GM12878 (cell line): ENCODE measurements at regions not wholly inside any gene's neighbourhood (a gene's known extent, or its start where the extent isn't known, plus 50 kb on each side); places are given as distances from the start of the nearest gene placed in this dataset.

Source experiments
- ATAC-seq: fragments of 200-7000 bp; cut with Tn5 transposase; 3 replicates; pipeline ENCODE4 v1.9.1; 2020; ENCODE audit warnings: mild to moderate bottlenecking, moderate library complexity
- BruUV-seq: library from RNA; stranded (reverse); fragments of 400-500 nt; replicated peaks from 2 replicates; lab custom pipeline; 2021; lab: Mats Ljungman, UMichigan
- CTCF ChIA-PET: fragments of 300-600 bp; sonication (Branson Sonifier 250); formaldehyde crosslinking; extraction: SDS; loops from one replicate; lab custom pipeline; 2021; ENCODE audit warnings: inconsistent platforms; lab: Yijun Ruan, JAX
- POLR2A ChIA-PET: fragments of 350-600 bp; formaldehyde crosslinking; extraction: SDS; loops from one replicate; lab custom pipeline; 2021; ENCODE audit warnings: inconsistent platforms; lab: Charles Lee
- RAD21 ChIA-PET: fragments of 300-600 bp; sonication (Branson Sonifier 250); formaldehyde crosslinking; loops from one replicate; lab custom pipeline; 2023; ENCODE audit warnings: antibody characterized with exemption; ENCODE audit not compliant: unreplicated experiment; lab: Charles Lee
- SMC1A ChIA-PET: fragments of 300-600 bp; sonication (Branson Sonifier 250); formaldehyde crosslinking; loops from one replicate; lab custom pipeline; 2023; ENCODE audit not compliant: unreplicated experiment, uncharacterized antibody; lab: Charles Lee
- DNase-seq: peaks from one replicate; pipeline ENCODE4 v3.0.0-alpha.2; 2011; ENCODE audit warnings: low read depth, low spot score
- FAIRE-seq: peaks from 3 replicates; lab custom pipeline; 2011; peaks lifted over from hg19 to GRCh38; lab: Jason Lieb, UNC
- H2AFZ ChIP-seq: 2 replicates; pipeline ENCODE4 v1.6.0; 2011; ENCODE audit warnings: low read depth, low read length, control low read depth; ENCODE audit not compliant: control insufficient read depth
- H3K27ac ChIP-seq: 2 replicates; pipeline ENCODE4 v1.5.1; 2011; ENCODE audit warnings: control low read depth; ENCODE audit not compliant: control insufficient read depth, insufficient read depth
- H3K27me3 ChIP-seq, 2 experiments: replicated peaks in 1 of 2; 2 replicates each; pipeline versions ENCODE4 v1.6.0 to v1.6.1; 2011; ENCODE audit warnings: low read length in 1 of 2; ENCODE audit not compliant: control insufficient read depth in 2 of 2, insufficient read depth in 2 of 2
- H3K36me3 ChIP-seq, 2 experiments: 2 replicates each; pipeline ENCODE4 v1.5.1; 2011; ENCODE audit warnings: low read length in 1 of 2; ENCODE audit not compliant: control insufficient read depth in 2 of 2, insufficient read depth in 2 of 2
- H3K4me1 ChIP-seq: 2 replicates; pipeline ENCODE4 v1.6.1; 2011; ENCODE audit warnings: mild to moderate bottlenecking, low read length, moderate library complexity, mixed read lengths; ENCODE audit not compliant: control insufficient read depth, insufficient read depth
- H3K4me2 ChIP-seq: 2 replicates; pipeline ENCODE4 v1.6.0; 2011; ENCODE audit warnings: control low read depth; ENCODE audit not compliant: control insufficient read depth, insufficient read depth
- H3K4me3 ChIP-seq: fragments of 200-600 bp; sonication (generic); 2 replicates; pipeline ENCODE4 v1.5.1; 2016
- H3K79me2 ChIP-seq: 2 replicates; pipeline ENCODE4 v1.6.0; 2011; ENCODE audit warnings: low read length; ENCODE audit not compliant: control insufficient read depth, insufficient read depth
- H3K9ac ChIP-seq: 2 replicates; pipeline ENCODE4 v1.8.0; 2011; ENCODE audit warnings: low read length, control low read depth, mixed read lengths; ENCODE audit not compliant: control insufficient read depth, insufficient read depth
- H3K9me3 ChIP-seq: replicated peaks from 3 replicates; pipeline ENCODE4 v1.5.1; 2011; ENCODE audit warnings: mild to moderate bottlenecking, low read length; ENCODE audit not compliant: control insufficient read depth, insufficient read depth
- H4K20me1 ChIP-seq: 2 replicates; pipeline ENCODE4 v1.6.0; 2011; ENCODE audit not compliant: control insufficient read depth, insufficient read depth
- ATF7 ChIP-seq: fragments of 450-650 bp; IDR thresholded peaks from 2 replicates; pipeline ENCODE4 v1.6.1; 2016; ENCODE audit warnings: low read depth, mild to moderate bottlenecking
- CREM ChIP-seq: IDR thresholded peaks from 2 replicates; pipeline ENCODE4 v1.6.1; 2014; ENCODE audit warnings: antibody characterized with exemption, low read depth
- ETV6 ChIP-seq, 2 experiments: fragments of 450-650 bp in 1 of 2; IDR thresholded peaks in 1 of 2; conservative IDR thresholded peaks in 1 of 2; 2 replicates each; pipeline ENCODE4 v1.6.1; 2014; ENCODE audit warnings: antibody characterized with exemption in 1 of 2, borderline replicate concordance in 1 of 2, low read depth in 1 of 2, mild to moderate bottlenecking in 1 of 2, moderate library complexity in 1 of 2
- HCFC1 ChIP-seq: fragments of 150-350 bp; IDR thresholded peaks from 2 replicates; pipeline ENCODE4 v1.6.1; 2014; ENCODE audit warnings: low read length
- MEF2A ChIP-seq: IDR thresholded peaks from 2 replicates; pipeline ENCODE4 v1.6.1; 2011; ENCODE audit warnings: low read depth, mild to moderate bottlenecking, low read length, moderate library complexity; ENCODE audit not compliant: insufficient read depth
- NBN ChIP-seq: fragments of 450-650 bp; IDR thresholded peaks from 2 replicates; pipeline ENCODE4 v1.6.1; 2016
- NFYA ChIP-seq: IDR thresholded peaks from 2 replicates; pipeline ENCODE4 v1.6.1; 2011; ENCODE audit warnings: low read depth, mild to moderate bottlenecking, low read length, improper control_type of control experiment, borderline replicate concordance
- RCOR1 ChIP-seq: conservative IDR thresholded peaks from 2 replicates; pipeline ENCODE4 v1.6.1; 2012; ENCODE audit warnings: low read depth, low read length, improper control_type of control experiment
- TCF3 ChIP-seq: IDR thresholded peaks from 2 replicates; pipeline ENCODE4 v1.6.1; 2012; ENCODE audit warnings: low read depth, mild to moderate bottlenecking, low read length, borderline replicate concordance; ENCODE audit not compliant: insufficient read depth
- ZNF384 ChIP-seq: IDR thresholded peaks from 2 replicates; pipeline ENCODE4 v1.6.1; 2012; ENCODE audit warnings: low read depth, mild to moderate bottlenecking, low read length, improper control_type of control experiment, borderline replicate concordance
- WGBS: methylation state at CpG from one replicate; pipeline ENCODE4 v1.1.6; 2016; ENCODE audit warnings: low lambda C conversion rate; ENCODE audit not compliant: insufficient replicate concordance, insufficient coverage; ENCODE audit errors: missing lambda C conversion rate; 5-methylcytosine and 5-hydroxymethylcytosine counted together
- in situ Hi-C: fragments of 300-500 bp; cut with MboI; formaldehyde crosslinking; loops from 9 replicates; pipeline ENCODE4 v1.14.3; 2018; ENCODE audit warnings: mixed read lengths
- intact Hi-C: fragments of 100-400 bp; cut with micrococcal nuclease; formaldehyde crosslinking; loops from one replicate; pipeline ENCODE4 v1.14.2; 2022; ENCODE audit not compliant: unreplicated experiment
- TF ChIP-seq, protein P1 (sequence below): IDR thresholded peaks from 2 replicates; pipeline ENCODE4 v1.6.1; 2012; ENCODE audit warnings: low read depth, low read length, improper control_type of control experiment
- TF ChIP-seq, protein P2 (sequence below): fragments of 450-650 bp; IDR thresholded peaks from 2 replicates; pipeline ENCODE4 v1.6.1; 2016; ENCODE audit warnings: mild to moderate bottlenecking

DNA sequence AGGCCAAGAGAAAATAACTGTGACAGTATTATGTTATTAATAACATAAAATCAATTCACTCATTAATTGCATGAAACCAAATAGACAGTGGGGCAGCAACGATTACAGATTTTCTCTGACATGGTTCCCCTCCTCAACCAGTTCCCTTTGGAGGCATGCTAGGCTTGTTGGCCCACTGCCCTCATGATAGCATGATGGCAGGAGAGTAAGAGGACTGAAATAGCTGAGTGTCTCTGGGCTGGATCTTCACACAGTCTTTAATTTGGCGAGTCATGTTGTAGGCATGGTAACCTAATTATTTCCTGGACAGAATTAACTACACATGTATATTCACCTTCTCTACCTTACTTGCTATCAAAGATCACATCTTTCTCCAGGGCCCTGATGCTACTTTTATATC is 266.2 kb upstream of the PELI2 start (continued):
- TF ChIP-seq, protein P1, sequence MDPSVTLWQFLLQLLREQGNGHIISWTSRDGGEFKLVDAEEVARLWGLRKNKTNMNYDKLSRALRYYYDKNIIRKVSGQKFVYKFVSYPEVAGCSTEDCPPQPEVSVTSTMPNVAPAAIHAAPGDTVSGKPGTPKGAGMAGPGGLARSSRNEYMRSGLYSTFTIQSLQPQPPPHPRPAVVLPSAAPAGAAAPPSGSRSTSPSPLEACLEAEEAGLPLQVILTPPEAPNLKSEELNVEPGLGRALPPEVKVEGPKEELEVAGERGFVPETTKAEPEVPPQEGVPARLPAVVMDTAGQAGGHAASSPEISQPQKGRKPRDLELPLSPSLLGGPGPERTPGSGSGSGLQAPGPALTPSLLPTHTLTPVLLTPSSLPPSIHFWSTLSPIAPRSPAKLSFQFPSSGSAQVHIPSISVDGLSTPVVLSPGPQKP: no peak
- TF ChIP-seq RCOR1 (no peak), CREM (no peak), MEF2A (no peak)
- TF ChIP-seq, all 136 proteins: peak for 0

DNA sequence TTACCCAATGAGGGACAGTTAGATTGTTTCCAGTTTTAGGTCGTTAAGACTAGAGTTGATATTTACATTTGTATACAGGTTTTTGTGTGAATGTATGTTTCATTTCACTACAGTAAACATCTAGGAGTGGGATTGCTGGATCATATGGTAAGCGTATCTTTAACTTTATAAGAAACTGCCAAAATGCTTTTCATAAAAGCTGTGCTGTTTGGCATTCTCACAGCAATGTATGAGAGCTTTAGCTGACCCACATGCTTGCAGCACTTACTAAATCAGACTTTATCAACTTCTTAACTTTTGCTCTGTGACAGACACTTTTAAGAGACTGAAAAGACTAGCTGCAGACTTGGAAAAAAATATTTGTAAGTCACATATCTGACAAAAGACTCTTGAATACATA is 262.5 kb upstream of the PELI2 start:
- Histone ChIP-seq H3K27ac (no peak overlapping the region), H3K36me3 (no peaks in the 10 kb centered on the region), H2AFZ (no peak overlapping the region), H3K4me3 (no peak overlapping the region), H3K4me2 (no peak overlapping the region)
- in situ Hi-C loops (no loop called here), intact Hi-C loops (no loop called here)
- no TSS peak for BruUV-seq
- CTCF ChIA-PET: no interaction called here
- 3% methylated on average over 2 of the region's 2 CpGs for WGBS
- FAIRE-seq (no peak), DNase-seq (no peak)
- TF ChIP-seq ZNF384: no peak
- TF ChIP-seq, all 136 proteins: peak for 0
- RAD21 ChIA-PET: no interaction called here
- SMC1A ChIA-PET: interaction anchor here (0.7 kb wide), 1 partner anchor 1466 kb away, joined by 3 read pairs; no protein-coding TSS in a partner anchor
- H3K4me1 ChIP-seq: no peaks in the 10 kb centered on the region
- no peaks in the 10 kb centered on the region for H3K27me3 ChIP-seq
- no peaks in the 10 kb centered on the region for H3K79me2 ChIP-seq
- no peak overlapping the region for H3K9ac ChIP-seq
- no peaks in the 10 kb centered on the region for H3K9me3 ChIP-seq
- no peaks in the 10 kb centered on the region for H4K20me1 ChIP-seq
- POLR2A ChIA-PET: no interaction called here
- ATAC-seq: no peak

DNA sequence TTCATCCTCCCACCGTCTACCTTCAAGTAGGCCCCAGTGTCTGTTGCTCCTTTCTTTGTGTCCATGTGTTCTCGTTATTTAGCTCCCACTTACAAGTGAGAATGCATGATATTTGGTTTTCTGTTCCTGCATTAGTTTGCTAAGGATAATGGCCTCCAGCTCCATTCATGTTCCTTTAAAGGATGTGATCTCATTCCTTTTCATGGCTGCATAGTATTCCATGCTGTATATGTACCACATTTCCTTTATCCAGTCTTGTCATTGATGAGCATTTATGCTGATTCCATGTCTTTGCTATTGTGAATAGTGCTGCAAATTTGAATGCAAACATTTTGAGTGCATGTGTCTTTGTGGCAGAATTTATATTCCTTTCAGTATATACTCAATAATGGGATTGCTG is 259.6 kb upstream of the PELI2 start:
- H3K36me3 ChIP-seq: no peaks in the 10 kb centered on the region
- no peak for FAIRE-seq
- no peak overlapping the region for H3K4me2 ChIP-seq
- in situ Hi-C loops: no loop called here
- 18% methylated on average over 2 of the region's 2 CpGs for WGBS
- H3K27ac ChIP-seq: no peak overlapping the region
- ATAC-seq: no peak
- no peaks in the 10 kb centered on the region for H4K20me1 ChIP-seq
- no peaks in the 10 kb centered on the region for H3K9me3 ChIP-seq
- H3K79me2 ChIP-seq: no peaks in the 10 kb centered on the region
- TF ChIP-seq ETV6 (conservative IDR thresholded peaks at IDR 0.05 in 1 of 2, IDR thresholded peaks at IDR 0.05 in 1 of 2; ENCODE audit: borderline replicate concordance in 1 of 2, low read depth in 1 of 2) (no peak), NBN (no peak), NFYA (no peak), HCFC1 (no peak), ATF7 (no peak), TCF3 (no peak)
- TF ChIP-seq, protein P2, sequence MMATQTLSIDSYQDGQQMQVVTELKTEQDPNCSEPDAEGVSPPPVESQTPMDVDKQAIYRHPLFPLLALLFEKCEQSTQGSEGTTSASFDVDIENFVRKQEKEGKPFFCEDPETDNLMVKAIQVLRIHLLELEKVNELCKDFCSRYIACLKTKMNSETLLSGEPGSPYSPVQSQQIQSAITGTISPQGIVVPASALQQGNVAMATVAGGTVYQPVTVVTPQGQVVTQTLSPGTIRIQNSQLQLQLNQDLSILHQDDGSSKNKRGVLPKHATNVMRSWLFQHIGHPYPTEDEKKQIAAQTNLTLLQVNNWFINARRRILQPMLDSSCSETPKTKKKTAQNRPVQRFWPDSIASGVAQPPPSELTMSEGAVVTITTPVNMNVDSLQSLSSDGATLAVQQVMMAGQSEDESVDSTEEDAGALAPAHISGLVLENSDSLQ: no peak
- DNase-seq: no peak
- POLR2A ChIA-PET: no interaction called here
- H3K27me3 ChIP-seq: no peaks in the 10 kb centered on the region
- no peaks in the 10 kb centered on the region for H3K4me1 ChIP-seq
- no TSS peak for BruUV-seq
- SMC1A ChIA-PET: no interaction called here
- RAD21 ChIA-PET: no interaction called here
- intact Hi-C loops: no loop called here
- no peak overlapping the region for H2AFZ ChIP-seq
- H3K4me3 ChIP-seq: no peak overlapping the region
- no peak overlapping the region for H3K9ac ChIP-seq
- CTCF ChIA-PET: no interaction called here
